OCI-LY1 (cell line): ENCODE measurements at regions not wholly inside any gene's neighbourhood (a gene's known extent, or its start where the extent isn't known, plus 50 kb on each side); places are given as distances from the start of the nearest gene placed in this dataset.

Experiments used
- H2AFZ ChIP-seq: fragments of 200-600 bp; sonication (generic), shearing (Covaris generic); 2 replicates; pipeline ENCODE4 v1.6.0; 2014; ENCODE audit warnings: antibody characterized with exemption, mild to moderate bottlenecking, low read length
- H3F3A ChIP-seq: fragments of 200-600 bp; sonication (generic), shearing (Covaris generic); 2 replicates; pipeline ENCODE4 v1.6.0; 2014; ENCODE audit warnings: mild to moderate bottlenecking, antibody characterized with exemption, low read length, moderate library complexity; ENCODE audit not compliant: insufficient read depth
- H3K27ac ChIP-seq: fragments of 200-600 bp; sonication (generic); 2 replicates; pipeline ENCODE4 v1.5.1; 2014; ENCODE audit warnings: low read length, mixed run types, mild to moderate bottlenecking, low read depth; ENCODE audit not compliant: poor library complexity, severe bottlenecking
- H3K27me3 ChIP-seq: fragments of 200-600 bp; sonication (generic); 2 replicates; pipeline ENCODE4 v1.6.0; 2014; ENCODE audit warnings: antibody characterized with exemption, mild to moderate bottlenecking, low read length, moderate library complexity; ENCODE audit not compliant: insufficient read depth
- H3K36me3 ChIP-seq: fragments of 200-600 bp; sonication (generic); 2 replicates; pipeline ENCODE4 v1.6.1; 2014; ENCODE audit warnings: mild to moderate bottlenecking, antibody characterized with exemption, low read length, moderate library complexity, mixed read lengths; ENCODE audit not compliant: insufficient read depth
- H3K4me1 ChIP-seq: fragments of 200-600 bp; sonication (generic); 2 replicates; pipeline ENCODE4 v1.5.1; 2014; ENCODE audit warnings: mild to moderate bottlenecking, low read length, moderate library complexity; ENCODE audit not compliant: insufficient read depth, severe bottlenecking
- H3K4me2 ChIP-seq: fragments of 200-600 bp; sonication (generic), shearing (Covaris generic); 2 replicates; pipeline ENCODE4 v1.6.1; 2014; ENCODE audit warnings: low read length
- H3K4me3 ChIP-seq: fragments of 200-600 bp; sonication (generic); 2 replicates; pipeline ENCODE4 v1.5.1; 2014; ENCODE audit warnings: low read length, low read depth, mild to moderate bottlenecking, mixed read lengths; ENCODE audit not compliant: poor library complexity, severe bottlenecking
- H3K79me2 ChIP-seq: fragments of 200-600 bp; shearing (Covaris generic); 2 replicates; pipeline ENCODE4 v1.6.1; 2016; ENCODE audit warnings: mixed run types, low read length, mixed read lengths; ENCODE audit not compliant: insufficient read depth
- H3K9ac ChIP-seq: fragments of 200-600 bp; sonication (generic), shearing (Covaris generic); 2 replicates; pipeline ENCODE4 v1.6.1; 2014; ENCODE audit warnings: mild to moderate bottlenecking, low read length, mixed read lengths
- H3K9me2 ChIP-seq: fragments of 200-600 bp; sonication (generic), shearing (Covaris generic); 2 replicates; pipeline ENCODE4 v1.6.1; 2014; ENCODE audit warnings: low read depth, mild to moderate bottlenecking, low read length, mixed read lengths
- H3K9me3 ChIP-seq: fragments of 200-600 bp; shearing (Covaris generic); 2 replicates; pipeline ENCODE4 v1.6.1; 2014; ENCODE audit warnings: low read length, mixed read lengths
- H4K20me1 ChIP-seq: fragments of 200-600 bp; sonication (generic), shearing (Covaris generic); 2 replicates; pipeline ENCODE4 v1.6.0; 2016; ENCODE audit warnings: mild to moderate bottlenecking, low read length; ENCODE audit not compliant: insufficient read depth
- EZH2 ChIP-seq: fragments of 200-600 bp; sonication (generic), shearing (Covaris generic); IDR thresholded peaks from 2 replicates; pipeline ENCODE4 v1.8.0; 2017; ENCODE audit warnings: borderline replicate concordance, mixed run types, mild to moderate bottlenecking, antibody characterized with exemption, low read length, moderate library complexity, mixed read lengths
- TF ChIP-seq, protein P1 (sequence below): fragments of 200-600 bp; sonication (generic), shearing (Covaris generic); IDR thresholded peaks from 2 replicates; pipeline ENCODE4 v1.5.1; 2017; ENCODE audit warnings: mild to moderate bottlenecking, antibody characterized with exemption, low read length, moderate library complexity, mixed read lengths

DNA sequence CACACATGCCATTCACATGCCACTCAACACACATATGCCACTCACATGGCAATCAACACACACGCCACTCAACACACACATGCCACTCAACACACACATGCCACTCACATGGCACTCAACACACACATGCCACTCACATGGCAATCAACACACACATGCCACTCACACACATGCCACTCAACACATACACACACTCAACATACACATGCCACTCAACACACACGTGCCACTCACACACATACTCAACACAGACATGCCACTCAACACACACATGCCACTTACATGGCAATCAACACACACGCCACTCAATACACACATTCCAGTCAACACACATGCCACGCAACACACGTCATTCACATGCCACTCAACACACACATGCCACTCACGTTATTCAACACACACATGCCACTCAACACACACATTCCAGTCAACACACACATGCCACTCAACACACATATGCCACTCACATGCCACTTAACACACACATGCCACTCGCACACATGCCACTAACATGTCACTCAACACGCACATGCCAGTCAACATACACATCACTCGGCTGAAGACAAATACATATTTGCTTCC, 182.9 kb downstream of the NPHP4 start:
- Histone ChIP-seq H3K4me3 (no peak overlapping the region), H2AFZ (no peak overlapping the region), H3K4me2 (no peak overlapping the region), H3K4me1 (no peaks in the 10 kb centered on the region), H3K9me2 (no peaks in the 10 kb centered on the region), H3K27me3 (no peaks in the 10 kb centered on the region), H4K20me1 (no peaks in the 10 kb centered on the region), H3K79me2 (no peaks in the 10 kb centered on the region), H3K9me3 (no peaks in the 10 kb centered on the region), H3K27ac (no peak overlapping the region), H3K36me3 (no peaks in the 10 kb centered on the region), H3F3A (no peaks in the 10 kb centered on the region), H3K9ac (no peak overlapping the region)
- TF ChIP-seq EZH2, result no peak
- TF ChIP-seq, protein P1, sequence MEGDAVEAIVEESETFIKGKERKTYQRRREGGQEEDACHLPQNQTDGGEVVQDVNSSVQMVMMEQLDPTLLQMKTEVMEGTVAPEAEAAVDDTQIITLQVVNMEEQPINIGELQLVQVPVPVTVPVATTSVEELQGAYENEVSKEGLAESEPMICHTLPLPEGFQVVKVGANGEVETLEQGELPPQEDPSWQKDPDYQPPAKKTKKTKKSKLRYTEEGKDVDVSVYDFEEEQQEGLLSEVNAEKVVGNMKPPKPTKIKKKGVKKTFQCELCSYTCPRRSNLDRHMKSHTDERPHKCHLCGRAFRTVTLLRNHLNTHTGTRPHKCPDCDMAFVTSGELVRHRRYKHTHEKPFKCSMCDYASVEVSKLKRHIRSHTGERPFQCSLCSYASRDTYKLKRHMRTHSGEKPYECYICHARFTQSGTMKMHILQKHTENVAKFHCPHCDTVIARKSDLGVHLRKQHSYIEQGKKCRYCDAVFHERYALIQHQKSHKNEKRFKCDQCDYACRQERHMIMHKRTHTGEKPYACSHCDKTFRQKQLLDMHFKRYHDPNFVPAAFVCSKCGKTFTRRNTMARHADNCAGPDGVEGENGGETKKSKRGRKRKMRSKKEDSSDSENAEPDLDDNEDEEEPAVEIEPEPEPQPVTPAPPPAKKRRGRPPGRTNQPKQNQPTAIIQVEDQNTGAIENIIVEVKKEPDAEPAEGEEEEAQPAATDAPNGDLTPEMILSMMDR, result no peak

DNA sequence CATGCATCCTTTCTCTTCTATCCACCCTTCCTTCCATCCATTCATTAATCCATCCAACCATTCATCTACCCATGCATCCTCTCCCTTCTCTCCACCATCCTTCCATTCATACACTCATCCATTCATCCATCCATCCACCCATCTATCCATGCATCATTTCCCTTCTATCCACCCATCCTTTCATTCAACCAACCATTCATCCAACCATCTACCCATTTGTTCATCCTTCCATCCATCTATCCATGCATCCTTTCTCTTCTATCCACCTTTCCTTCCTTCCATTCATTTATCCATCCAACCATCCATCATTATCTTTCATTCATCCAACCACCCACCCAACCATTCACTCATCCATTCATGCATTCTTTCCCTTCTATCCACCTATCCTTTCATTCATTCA, 188.4 kb downstream of the NPHP4 start:
- Histone ChIP-seq H3K4me2 (no peak overlapping the region), H3K4me3 (no peak overlapping the region), H3K79me2 (no peaks in the 10 kb centered on the region), H3K36me3 (no peaks in the 10 kb centered on the region), H3K9me2 (no peaks in the 10 kb centered on the region), H4K20me1 (no peaks in the 10 kb centered on the region), H3K9ac (no peak overlapping the region), H2AFZ (no peak overlapping the region), H3F3A (no peaks in the 10 kb centered on the region), H3K27ac (no peak overlapping the region), H3K27me3 (no peaks in the 10 kb centered on the region; the same call in 1 of the 2 replicates), H3K4me1 (no peaks in the 10 kb centered on the region), H3K9me3 (no peaks in the 10 kb centered on the region)
- no peak for TF ChIP-seq EZH2

- no peak for TF ChIP-seq EZH2
- TF ChIP-seq, protein P1, result no peak
- Histone ChIP-seq H3K4me3 (no peak overlapping the region), H3F3A (no peaks in the 10 kb centered on the region), H3K27me3 (no peaks in the 10 kb centered on the region; the same call in 1 of the 2 replicates), H3K36me3 (no peaks in the 10 kb centered on the region), H2AFZ (no peak overlapping the region), H3K9me2 (no peaks in the 10 kb centered on the region), H3K9ac (no peak overlapping the region), H3K27ac (no peak overlapping the region), H4K20me1 (no peaks in the 10 kb centered on the region), H3K9me3 (no peaks in the 10 kb centered on the region), H3K4me1 (no peaks in the 10 kb centered on the region), H3K79me2 (no peaks in the 10 kb centered on the region), H3K4me2 (no peak overlapping the region)
Observed at GRCh38 chr1:5802606-5803005, 189.6 kb downstream of the NPHP4 start.

DNA sequence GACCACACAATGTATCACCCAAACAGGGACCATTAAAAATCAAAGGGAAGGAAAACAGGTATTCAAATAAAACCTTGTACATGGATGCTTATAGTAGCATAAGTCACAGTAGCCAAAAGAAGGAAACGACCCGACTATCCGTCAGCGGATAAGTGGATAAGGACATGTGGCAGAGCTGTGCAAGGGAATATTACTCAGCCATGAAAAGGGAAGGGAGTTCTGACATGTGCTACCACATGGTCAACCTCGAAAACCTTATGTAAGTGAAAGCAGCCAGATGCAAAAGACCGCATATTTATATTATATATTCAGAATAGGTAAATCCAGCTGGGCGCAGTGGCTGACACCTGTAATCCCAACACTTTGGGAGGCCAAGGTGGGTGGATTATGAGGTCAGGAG, 193.3 kb downstream of the NPHP4 start:
- Histone ChIP-seq H3K79me2 (no peaks in the 10 kb centered on the region), H3K4me3 (no peak overlapping the region), H3K27ac (no peak overlapping the region), H4K20me1 (no peaks in the 10 kb centered on the region), H3K4me1 (no peaks in the 10 kb centered on the region), H3F3A (no peaks in the 10 kb centered on the region), H3K9ac (no peak overlapping the region), H3K4me2 (no peak overlapping the region), H2AFZ (no peak overlapping the region), H3K9me2 (no peaks in the 10 kb centered on the region), H3K27me3 (no peaks in the 10 kb centered on the region; the same call in 1 of the 2 replicates), H3K36me3 (no peaks in the 10 kb centered on the region), H3K9me3 (no peaks in the 10 kb centered on the region)
- TF ChIP-seq, protein P1, result no peak
- no peak for TF ChIP-seq EZH2
